H1 (cell line): ENCODE measurements at regions not wholly inside any gene's neighbourhood (a gene's known extent, or its start where the extent isn't known, plus 50 kb on each side); places are given as distances from the start of the nearest gene placed in this dataset.

Experiments used
- CTCF ChIA-PET: fragments of 300-600 bp; sonication (Branson Sonifier 250); formaldehyde crosslinking; loops from one replicate; lab custom pipeline; 2021; ENCODE audit not compliant: partially characterized antibody; lab: Charles Lee
- POLR2A ChIA-PET: fragments of 300-600 bp; sonication (Branson Sonifier 250); formaldehyde crosslinking; loops from one replicate; lab custom pipeline; 2021; ENCODE audit warnings: inconsistent platforms; ENCODE audit not compliant: partially characterized antibody; lab: Charles Lee
- DNase-seq, 2 experiments: peaks; one replicate each; pipeline versions ENCODE4 v3.0.0 to v3.0.0-alpha.2; 2010 to 2022; ENCODE audit warnings: low spot score in 2 of 2, low read depth in 1 of 2, mixed read lengths in 1 of 2
- FAIRE-seq: peaks from 2 replicates; lab custom pipeline; 2011; peaks lifted over from hg19 to GRCh38; lab: Jason Lieb, UNC
- H2AFZ ChIP-seq: 2 replicates; pipeline ENCODE4 v1.8.1; 2012; ENCODE audit warnings: low read length, inconsistent platforms
- H2AK5ac ChIP-seq: 2 replicates; pipeline ENCODE4 v1.6.1; 2013; ENCODE audit warnings: low read depth, low read length
- H2BK120ac ChIP-seq: replicated peaks from 2 replicates; pipeline ENCODE3; 2013; ENCODE audit warnings: low read depth, low read length, inconsistent platforms
- H2BK12ac ChIP-seq: 2 replicates; pipeline ENCODE4 v1.6.1; 2013; ENCODE audit warnings: low read depth, low read length
- H2BK15ac ChIP-seq: 2 replicates; pipeline ENCODE4 v1.6.1; 2013; ENCODE audit warnings: low read length
- H2BK20ac ChIP-seq: 2 replicates; pipeline ENCODE4 v1.6.1; 2013; ENCODE audit warnings: low read length
- H2BK5ac ChIP-seq: 2 replicates; pipeline ENCODE4 v1.6.1; 2013; ENCODE audit warnings: low read depth, low read length
- H3K14ac ChIP-seq: 2 replicates; pipeline ENCODE4 v1.6.1; 2013; ENCODE audit warnings: inconsistent platforms; ENCODE audit not compliant: insufficient read length
- H3K18ac ChIP-seq: 2 replicates; pipeline ENCODE4 v1.6.1; 2013; ENCODE audit warnings: low read length; ENCODE audit errors: extremely low read depth
- H3K23ac ChIP-seq: 2 replicates; pipeline ENCODE4 v1.6.1; 2013; ENCODE audit warnings: inconsistent platforms; ENCODE audit not compliant: insufficient read length
- H3K23me2 ChIP-seq: 2 replicates; pipeline ENCODE4 v1.6.1; 2013; ENCODE audit warnings: low read depth, low read length
- H3K27ac ChIP-seq: 2 replicates; pipeline ENCODE4 v1.6.1; 2011; ENCODE audit warnings: low read depth, low read length, inconsistent platforms
- H3K27me3 ChIP-seq, 4 experiments: replicated peaks in 1 of 4; 1 replicate in 1 of 4; 2 replicates in 3 of 4; pipeline versions ENCODE4 v1.6.1 to v1.8.1; 2011 to 2013; ENCODE audit warnings: low read length in 3 of 4, mild to moderate bottlenecking in 3 of 4, inconsistent platforms in 2 of 4, mixed read lengths in 2 of 4, moderate library complexity in 1 of 4; ENCODE audit not compliant: control insufficient read depth in 3 of 4, insufficient read depth in 3 of 4; ENCODE audit errors: extremely low read depth in 1 of 4
- H3K36me3 ChIP-seq, 4 experiments: 2 replicates each; pipeline versions ENCODE4 v1.6.1 to v1.8.1; 2011 to 2013; ENCODE audit warnings: mild to moderate bottlenecking in 4 of 4, low read length in 3 of 4, moderate library complexity in 2 of 4, control low read depth in 1 of 4, inconsistent platforms in 1 of 4; ENCODE audit not compliant: insufficient read depth in 4 of 4, control insufficient read depth in 2 of 4
- H3K4ac ChIP-seq: replicated peaks from 2 replicates; pipeline ENCODE3; 2013; ENCODE audit warnings: low read length, low read depth, mixed read lengths, inconsistent platforms; ENCODE audit not compliant: insufficient read length
- H3K4me1 ChIP-seq, 4 experiments: replicated peaks in 1 of 4; 1 replicate in 1 of 4; 2 replicates in 3 of 4; pipeline versions ENCODE4 v1.6.1 to v1.8.1; 2011 to 2013; ENCODE audit warnings: low read length in 3 of 4, inconsistent platforms in 2 of 4, mixed read lengths in 1 of 4; ENCODE audit not compliant: insufficient read depth in 4 of 4, control insufficient read depth in 3 of 4
- H3K4me2 ChIP-seq, 2 experiments: 2 replicates each; pipeline versions ENCODE4 v1.6.1 to v1.8.1; 2011 to 2013; ENCODE audit warnings: low read depth in 2 of 2, low read length in 2 of 2, control low read depth in 1 of 2, inconsistent platforms in 1 of 2, mild to moderate bottlenecking in 1 of 2; ENCODE audit not compliant: insufficient read depth in 1 of 2
- H3K4me3 ChIP-seq, 4 experiments: fragments of 200-600, 300-600 bp in 1 of 4; sonication (generic), shearing (Covaris generic), sonication (Bioruptor Twin) in 1 of 4; 2 replicates each; pipeline versions ENCODE4 v1.5.1 to v1.8.1; 2011 to 2016; ENCODE audit warnings: low read length in 4 of 4, low read depth in 3 of 4, control low read depth in 2 of 4, inconsistent platforms in 2 of 4, mild to moderate bottlenecking in 2 of 4, mixed read lengths in 1 of 4, moderate library complexity in 1 of 4; ENCODE audit not compliant: insufficient read depth in 2 of 4; ENCODE audit errors: extremely low read depth in 1 of 4
- H3K56ac ChIP-seq: replicated peaks from 2 replicates; pipeline ENCODE3; 2013; ENCODE audit warnings: low read depth, mild to moderate bottlenecking, mixed read lengths, low read length, inconsistent platforms; ENCODE audit not compliant: insufficient read length
- H3K79me1 ChIP-seq: 2 replicates; pipeline ENCODE4 v1.6.1; 2013; ENCODE audit warnings: low read depth, low read length, control low read depth
- H3K79me2 ChIP-seq, 2 experiments: 2 replicates each; pipeline versions ENCODE4 v1.6.1 to v1.8.1; 2012 to 2013; ENCODE audit warnings: low read length in 2 of 2, mild to moderate bottlenecking in 2 of 2, inconsistent platforms in 1 of 2; ENCODE audit not compliant: insufficient read depth in 2 of 2, control insufficient read depth in 1 of 2
- H3K9ac ChIP-seq, 4 experiments: replicated peaks in 1 of 4; 1 replicate in 1 of 4; 2 replicates in 3 of 4; pipeline versions ENCODE4 v1.6.1 to v1.8.1; 2011 to 2013; ENCODE audit warnings: low read depth in 3 of 4, low read length in 3 of 4, control low read depth in 2 of 4, mild to moderate bottlenecking in 2 of 4, moderate library complexity in 2 of 4, inconsistent platforms in 1 of 4; ENCODE audit errors: extremely low read depth in 1 of 4
- H3K9me3 ChIP-seq, 2 experiments: 2 replicates each; pipeline versions ENCODE4 v1.6.1 to v1.8.1; 2012 to 2013; ENCODE audit warnings: mild to moderate bottlenecking in 2 of 2, moderate library complexity in 2 of 2, control low read depth in 1 of 2, inconsistent platforms in 1 of 2, low read depth in 1 of 2, low read length in 1 of 2, mixed read lengths in 1 of 2; ENCODE audit not compliant: insufficient read depth in 2 of 2
- H4K20me1 ChIP-seq, 2 experiments: replicated peaks in 1 of 2; 2 replicates each; pipeline versions ENCODE3 to v1.8.1; 2011 to 2013; ENCODE audit warnings: inconsistent platforms in 2 of 2, low read length in 2 of 2, mild to moderate bottlenecking in 1 of 2; ENCODE audit not compliant: insufficient read depth in 2 of 2, control insufficient read depth in 1 of 2
- H4K5ac ChIP-seq: 2 replicates; pipeline ENCODE4 v1.6.1; 2013; ENCODE audit warnings: low read length, low read depth, mixed read lengths, inconsistent platforms; ENCODE audit not compliant: insufficient read length
- H4K8ac ChIP-seq: 2 replicates; pipeline ENCODE4 v1.8.0; 2013; ENCODE audit warnings: mild to moderate bottlenecking, moderate library complexity, low read length, inconsistent platforms; ENCODE audit not compliant: insufficient read depth; ENCODE audit errors: extremely low read depth
- H4K91ac ChIP-seq: replicated peaks from 2 replicates; pipeline ENCODE3; 2013; ENCODE audit warnings: low read length, mixed read lengths, inconsistent platforms; ENCODE audit not compliant: insufficient read length
- CEBPB ChIP-seq: IDR thresholded peaks from 2 replicates; pipeline ENCODE4 v1.6.1; 2012; ENCODE audit warnings: low read depth, low read length
- CTBP2 ChIP-seq: IDR thresholded peaks from 2 replicates; pipeline ENCODE4 v1.7.0; 2011; ENCODE audit warnings: borderline replicate concordance, mild to moderate bottlenecking, moderate library complexity, mixed read lengths, low read length; ENCODE audit not compliant: insufficient read depth, insufficient read length
- CTCF ChIP-seq, 3 experiments: IDR thresholded peaks; 1 replicate in 2 of 3; 2 replicates in 1 of 3; pipeline versions ENCODE4 v1.5.1 to v1.6.1; 2011; ENCODE audit warnings: low read length in 3 of 3, mild to moderate bottlenecking in 3 of 3, inconsistent platforms in 2 of 3, low read depth in 1 of 3, moderate library complexity in 1 of 3; ENCODE audit not compliant: insufficient read depth in 1 of 3; ENCODE audit errors: control extremely low read depth in 1 of 3
- GABPA ChIP-seq: IDR thresholded peaks from 2 replicates; pipeline ENCODE4 v1.6.1; 2011; ENCODE audit warnings: mild to moderate bottlenecking, low read length, moderate library complexity, borderline replicate concordance; ENCODE audit not compliant: insufficient read depth
- MAFK ChIP-seq: IDR thresholded peaks from 2 replicates; pipeline ENCODE4 v1.6.1; 2012; ENCODE audit warnings: low read depth, mild to moderate bottlenecking, improper control_type of control experiment, low read length
- NANOG ChIP-seq: IDR thresholded peaks from 2 replicates; pipeline ENCODE4 v1.6.1; 2011; ENCODE audit warnings: low read length, low read depth, mild to moderate bottlenecking, inconsistent platforms; ENCODE audit not compliant: insufficient read depth, poor library complexity, severe bottlenecking
- PHF8 ChIP-seq: fragments of 200-600 bp; sonication (generic); conservative IDR thresholded peaks from 2 replicates; pipeline ENCODE4 v1.7.1; 2012; ENCODE audit warnings: low read depth, mild to moderate bottlenecking, inconsistent platforms, low read length, moderate library complexity
- SP1 ChIP-seq: IDR thresholded peaks from 2 replicates; pipeline ENCODE4 v1.6.1; 2011; ENCODE audit warnings: low read depth, low read length
- SP4 ChIP-seq: IDR thresholded peaks from 2 replicates; pipeline ENCODE4 v1.6.1; 2012; ENCODE audit warnings: low read length, inconsistent platforms
- TEAD4 ChIP-seq: IDR thresholded peaks from 2 replicates; pipeline ENCODE4 v1.6.1; 2012; ENCODE audit warnings: low read depth, low read length, inconsistent platforms, mixed read lengths
- YY1 ChIP-seq: IDR thresholded peaks from 2 replicates; pipeline ENCODE4 v1.6.1; 2011; ENCODE audit warnings: low read depth, mild to moderate bottlenecking, low read length
- WGBS, 2 experiments: shearing (Covaris generic) in 1 of 2; methylation state at CpG; one replicate each; pipeline versions ENCODE4 v1.1.6 to v1.1.7; 2013 to 2015; ENCODE audit warnings: low lambda C conversion rate in 2 of 2, mixed read lengths in 2 of 2, inconsistent platforms in 1 of 2, low coverage in 1 of 2, missing lambda C conversion rate in 1 of 2; ENCODE audit not compliant: insufficient replicate concordance in 2 of 2, insufficient coverage in 1 of 2, insufficient read length in 1 of 2; ENCODE audit errors: extremely low coverage in 1 of 2, missing lambda C conversion rate in 1 of 2; 5-methylcytosine and 5-hydroxymethylcytosine counted together
- TF ChIP-seq, protein P1 (sequence below): IDR thresholded peaks from 2 replicates; pipeline ENCODE4 v1.6.1; 2011; ENCODE audit warnings: low read depth, mild to moderate bottlenecking, low read length; ENCODE audit not compliant: insufficient read depth

DNA sequence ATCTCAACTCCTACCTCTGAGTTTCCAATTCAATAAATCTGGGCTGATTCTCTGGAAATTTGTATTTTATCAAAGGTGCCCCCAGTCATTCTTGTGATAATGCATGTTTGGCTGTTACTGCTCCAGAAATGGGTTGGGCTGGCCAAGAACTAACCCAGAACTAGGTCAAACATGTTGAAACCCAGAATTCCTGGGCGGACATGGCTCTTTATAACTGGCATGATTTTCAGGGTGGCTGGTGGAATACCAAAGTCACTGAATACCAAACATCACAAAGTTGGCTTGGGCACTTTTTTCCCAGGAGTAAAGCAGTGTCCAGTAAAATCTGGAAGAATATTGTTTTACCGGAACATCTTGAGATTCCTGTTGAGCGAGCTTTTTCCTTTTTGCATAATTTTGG lies 89.4 kb upstream of the S1PR1 start:
- POLR2A ChIA-PET, result no interaction called here
- no peak overlapping the region for H2AK5ac ChIP-seq
- no peak overlapping the region for H4K91ac ChIP-seq
- no peak overlapping the region for H3K14ac ChIP-seq
- H3K27ac ChIP-seq, result no peak overlapping the region
- no peak overlapping the region for H3K9ac ChIP-seq
- H4K5ac ChIP-seq, result no peak overlapping the region
- no peak overlapping the region for H3K23ac ChIP-seq
- H4K8ac ChIP-seq, result no peak overlapping the region
- no peak overlapping the region for H2BK5ac ChIP-seq
- no peaks in the 10 kb centered on the region for H3K9me3 ChIP-seq
- H2AFZ ChIP-seq, result no peak overlapping the region
- no peak overlapping the region for H3K56ac ChIP-seq
- no peak overlapping the region for H3K4me2 ChIP-seq
- H3K18ac ChIP-seq, result no peak overlapping the region
- no peaks in the 10 kb centered on the region for H3K36me3 ChIP-seq
- H3K79me2 ChIP-seq, result no peaks in the 10 kb centered on the region
- no peaks in the 10 kb centered on the region for H3K27me3 ChIP-seq
- FAIRE-seq (no peak), DNase-seq (no peak)
- H3K79me1 ChIP-seq, result no peaks in the 10 kb centered on the region
- H3K4me1 ChIP-seq, result no peaks in the 10 kb centered on the region
- no peak overlapping the region for H2BK12ac ChIP-seq
- H2BK15ac ChIP-seq, result no peak overlapping the region
- H2BK20ac ChIP-seq, result no peak overlapping the region
- no peaks in the 10 kb centered on the region for H3K23me2 ChIP-seq
- 93% methylated on average over 3 of the region's 3 CpGs; no CpG with 5 or more reads in 1 of the 2 experiments for WGBS, 2 experiments
- H3K4me3 ChIP-seq, result no peak overlapping the region
- no peak overlapping the region for H2BK120ac ChIP-seq
- H3K4ac ChIP-seq, result no peak overlapping the region
- CTCF ChIA-PET, result interaction anchor here (0.9 kb wide), 1 partner anchor 92 kb away, joined by 4 read pairs; no protein-coding TSS in a partner anchor
- no peaks in the 10 kb centered on the region for H4K20me1 ChIP-seq
- TF ChIP-seq PHF8, result no peak
- TF ChIP-seq CTCF (IDR thresholded peaks at IDR 0.05; ENCODE audit: control extremely low read depth in 1 of 3, insufficient read depth in 1 of 3, low read depth in 1 of 3, low read length in 3 of 3), result no peak
- no peak for TF ChIP-seq CEBPB
- no peak for TF ChIP-seq SP4
- no peak for TF ChIP-seq GABPA
- TF ChIP-seq CTBP2, result no peak
- no peak for TF ChIP-seq SP1
- TF ChIP-seq, protein P1, sequence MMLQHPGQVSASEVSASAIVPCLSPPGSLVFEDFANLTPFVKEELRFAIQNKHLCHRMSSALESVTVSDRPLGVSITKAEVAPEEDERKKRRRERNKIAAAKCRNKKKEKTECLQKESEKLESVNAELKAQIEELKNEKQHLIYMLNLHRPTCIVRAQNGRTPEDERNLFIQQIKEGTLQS, result no peak
- no peak for TF ChIP-seq TEAD4
- no peak for TF ChIP-seq YY1
- TF ChIP-seq MAFK, result no peak
- TF ChIP-seq NANOG, result no peak
